SK-N-SH treated with all-trans-retinoic acid at 6 μM for 48 hours (cell line): ENCODE measurements at regions not wholly inside any gene's neighbourhood (a gene's known extent, or its start where the extent isn't known, plus 50 kb on each side); places are given as distances from the start of the nearest gene placed in this dataset.

Experiments used
- ISL1 ChIP-seq: fragments of 250-450 bp; sonication (Bioruptor Pico); IDR thresholded peaks from 2 replicates; pipeline ENCODE4 v2.1.2; 2022; ENCODE audit warnings: mild to moderate bottlenecking, moderate library complexity
- PPARA ChIP-seq: fragments of 250-450 bp; sonication (Bioruptor Pico); IDR thresholded peaks from 2 replicates; pipeline ENCODE4 v1.5.0; 2020; ENCODE audit warnings: mild to moderate bottlenecking, borderline replicate concordance
- TSHZ2 ChIP-seq: fragments of 250-450 bp; sonication (Bioruptor Pico); IDR thresholded peaks from 2 replicates; pipeline ENCODE4 v1.5.0; 2020; ENCODE audit warnings: mild to moderate bottlenecking, moderate library complexity
- ZFP3 ChIP-seq: fragments of 250-450 bp; sonication (Bioruptor Pico); IDR thresholded peaks from 2 replicates; pipeline ENCODE4 v1.5.0; 2020; ENCODE audit warnings: mild to moderate bottlenecking, moderate library complexity

- no peak for TF ChIP-seq ISL1 (CRISPR knock-in tag)
- TF ChIP-seq ZFP3 (CRISPR knock-in tag): no peak
- no peak for TF ChIP-seq PPARA (CRISPR knock-in tag)
- TF ChIP-seq TSHZ2 (CRISPR knock-in tag): no peak
Measured at GRCh38 chr14:37870170-37870569, 274.7 kb downstream of the TTC6 start.
